T-cell (primary cell): ENCODE measurements at regions not wholly inside any gene's neighbourhood (a gene's known extent, or its start where the extent isn't known, plus 50 kb on each side); places are given as distances from the start of the nearest gene placed in this dataset.

Experiments
- ATAC-seq, 4 experiments: fragments of 200-7000 bp in 3 of 4; fragments of 150-1000 bp in 1 of 4; cut with Tn5 transposase; replicated peaks in 1 of 4; 1 replicate in 3 of 4; 2 replicates in 1 of 4; pipeline ENCODE4 v1.10.0; 2021; ENCODE audit warnings: moderate library complexity in 3 of 4, mild to moderate bottlenecking in 2 of 4, moderate number of reproducible peaks in 1 of 4
- CTCF ChIA-PET, 2 donors: fragments of 300-600 bp; sonication (Branson Sonifier 250); formaldehyde crosslinking; loops; one replicate each; lab custom pipeline; 2022; ENCODE audit warnings: antibody characterized with exemption in 2 of 2; lab: Charles Lee
- POLR2A ChIA-PET, 2 donors: fragments of 300-600 bp; sonication (Branson Sonifier 250); formaldehyde crosslinking; loops; one replicate each; lab custom pipeline; 2022; ENCODE audit warnings: antibody characterized with exemption in 2 of 2; lab: Charles Lee
- DNase-seq, 35 experiments: peaks; one replicate each; pipeline versions ENCODE4 v3.0.0 to v3.0.0-alpha.2; 2013 to 2023
- H3K27ac ChIP-seq: one replicate; pipeline ENCODE4 v1.5.1; 2013; ENCODE audit warnings: low read length
- H3K27me3 ChIP-seq, 2 experiments: replicated peaks in 1 of 2; 1 replicate in 1 of 2; 2 replicates in 1 of 2; pipeline versions ENCODE4 v1.6.1 to v1.7.0; 2013; ENCODE audit warnings: low read length in 1 of 2, mixed read lengths in 1 of 2; ENCODE audit not compliant: control insufficient read depth in 2 of 2, insufficient read depth in 2 of 2; ENCODE audit errors: extremely low read depth in 1 of 2
- H3K36me3 ChIP-seq, 2 donors: 1 replicate in 1 of 2; 2 replicates in 1 of 2; pipeline versions ENCODE4 v1.6.1 to v1.7.0; 2013; ENCODE audit warnings: low read length in 1 of 2; ENCODE audit not compliant: control insufficient read depth in 2 of 2, insufficient read depth in 1 of 2; ENCODE audit errors: extremely low read depth in 1 of 2
- H3K4me1 ChIP-seq, 2 experiments: 1 replicate in 1 of 2; 2 replicates in 1 of 2; pipeline versions ENCODE4 v1.6.1 to v1.7.0; 2013; ENCODE audit warnings: low read length in 2 of 2, mixed read lengths in 1 of 2; ENCODE audit not compliant: insufficient read depth in 2 of 2, control insufficient read depth in 1 of 2; ENCODE audit errors: extremely low read depth in 1 of 2
- H3K4me3 ChIP-seq, 2 donors: 1 replicate in 1 of 2; 2 replicates in 1 of 2; pipeline versions ENCODE4 v1.5.1 to v1.7.0; 2013; ENCODE audit warnings: mild to moderate bottlenecking in 2 of 2, low read length in 1 of 2, moderate library complexity in 1 of 2; ENCODE audit not compliant: control insufficient read depth in 1 of 2; ENCODE audit errors: extremely low read depth in 1 of 2
- H3K9me3 ChIP-seq: 2 replicates; pipeline ENCODE4 v1.7.0; 2013
- H3K27ac Mint-ChIP-seq, 2 donors: one replicate each; pipeline ENCODE4 v1.8.0; 2020 to 2021; ENCODE audit warnings: mild to moderate bottlenecking in 2 of 2, mixed read lengths in 2 of 2
- H3K27me3 Mint-ChIP-seq, 2 donors: one replicate each; pipeline ENCODE4 v1.8.0; 2021 to 2022; ENCODE audit warnings: mixed read lengths in 2 of 2
- H3K36me3 Mint-ChIP-seq: one replicate; pipeline ENCODE4 v1.8.0; 2021; ENCODE audit warnings: mixed read lengths
- H3K4me1 Mint-ChIP-seq, 3 donors: one replicate each; pipeline ENCODE4 v1.8.0; 2020 to 2022; ENCODE audit warnings: mixed read lengths in 3 of 3, mild to moderate bottlenecking in 1 of 3
- H3K4me3 Mint-ChIP-seq, 3 donors: one replicate each; pipeline ENCODE4 v1.8.0; 2020 to 2022; ENCODE audit warnings: mild to moderate bottlenecking in 3 of 3, mixed read lengths in 3 of 3, moderate library complexity in 3 of 3
- H3K9me3 Mint-ChIP-seq, 3 donors: one replicate each; pipeline ENCODE4 v1.8.0; 2020 to 2022; ENCODE audit warnings: mixed read lengths in 3 of 3
- WGBS: methylation state at CpG from one replicate; pipeline ENCODE4 v1.1.5; 2013; ENCODE audit warnings: missing lambda C conversion rate; ENCODE audit not compliant: insufficient coverage; 5-methylcytosine and 5-hydroxymethylcytosine counted together

GRCh38 chr4:167581449-167581965 lies 347.2 kb upstream of the SPOCK3 start:
- H3K27me3 ChIP-seq: no peaks in the 10 kb centered on the region
- no peak for ATAC-seq

GRCh38 chr4:167587361-167587760 lies 353.1 kb upstream of the SPOCK3 start:
- WGBS: no CpG with 5 or more reads among the region's 5 CpGs
- Histone ChIP-seq H3K27ac (no peak overlapping the region), H3K4me1 (no peaks in the 10 kb centered on the region), H3K4me3 (no peak overlapping the region), H3K36me3 (no peaks in the 10 kb centered on the region), H3K9me3 (no peaks in the 10 kb centered on the region), H3K27me3 (no peaks in the 10 kb centered on the region)
- H3K9me3 Mint-ChIP-seq: peaks cover 4 to 16% (median 11%) of the 10 kb centered on the region in 3 donors
- H3K36me3 Mint-ChIP-seq: no peaks in the 10 kb centered on the region
- no peak overlapping the region for H3K27ac Mint-ChIP-seq
- no peaks in the 10 kb centered on the region for H3K4me1 Mint-ChIP-seq
- no peak for ATAC-seq
- no peak overlapping the region for H3K4me3 Mint-ChIP-seq
- CTCF ChIA-PET: no interaction called here
- POLR2A ChIA-PET: no interaction called here
- no peak for DNase-seq
- H3K27me3 Mint-ChIP-seq: no peaks in the 10 kb centered on the region

More at GRCh38 chr4:167581449-167581965, 347.2 kb upstream of the SPOCK3 start:
- H3K4me3 Mint-ChIP-seq: no peak overlapping the region
- no peak for DNase-seq
- Histone ChIP-seq H3K4me1 (no peaks in the 10 kb centered on the region), H3K4me3 (no peak overlapping the region), H3K27ac (no peak overlapping the region), H3K9me3 (no peaks in the 10 kb centered on the region), H3K36me3 (no peaks in the 10 kb centered on the region)
- H3K36me3 Mint-ChIP-seq: no peaks in the 10 kb centered on the region
- no peaks in the 10 kb centered on the region for H3K4me1 Mint-ChIP-seq
- WGBS: 84% methylated on average over 17 of the region's 19 CpGs
- POLR2A ChIA-PET: no interaction called here
- no peak overlapping the region for H3K27ac Mint-ChIP-seq
- no peaks in the 10 kb centered on the region for H3K27me3 Mint-ChIP-seq
- H3K9me3 Mint-ChIP-seq: peaks cover 7 to 16% (median 11%) of the 10 kb centered on the region in 3 donors
- CTCF ChIA-PET: no interaction called here

DNA sequence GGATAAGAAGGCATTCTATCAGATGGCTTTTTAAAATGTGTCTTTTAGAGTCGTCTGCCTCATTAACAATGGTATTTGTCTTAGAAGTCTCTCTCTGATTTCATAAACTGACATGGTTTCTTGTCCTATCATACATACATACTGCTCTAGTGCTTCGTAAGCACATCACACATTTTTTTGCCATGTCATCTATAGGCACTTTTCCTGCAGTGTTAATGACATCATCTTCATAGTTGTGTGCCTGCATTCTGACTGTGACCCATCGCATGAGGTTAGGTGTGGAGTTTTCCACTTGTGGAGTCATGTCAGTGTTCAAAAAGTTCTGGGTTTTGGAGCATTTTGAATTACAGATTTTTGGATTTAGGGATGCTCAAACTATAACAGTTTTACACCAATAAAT lies 361.6 kb upstream of the SPOCK3 start:
- no peak for DNase-seq
- Mint-ChIP-seq H3K4me1 (no peaks in the 10 kb centered on the region), H3K27me3 (no peaks in the 10 kb centered on the region), H3K27ac (no peak overlapping the region), H3K36me3 (no peaks in the 10 kb centered on the region), H3K4me3 (no peak overlapping the region), H3K9me3 (peaks cover 0 to 4% (median 2%) of the 10 kb centered on the region in 3 donors)
- H3K4me3 ChIP-seq: no peak overlapping the region
- H3K9me3 ChIP-seq: no peaks in the 10 kb centered on the region
- POLR2A ChIA-PET: no interaction called here
- H3K36me3 ChIP-seq: no peaks in the 10 kb centered on the region
- no peak overlapping the region for H3K27ac ChIP-seq
- WGBS: no CpG with 5 or more reads among the region's 3 CpGs
- CTCF ChIA-PET: no interaction called here
- no peaks in the 10 kb centered on the region for H3K27me3 ChIP-seq
- no peaks in the 10 kb centered on the region for H3K4me1 ChIP-seq
- ATAC-seq: no peak

GRCh38 chr4:167602157-167602556 lies 367.9 kb upstream of the SPOCK3 start:
- H3K27ac ChIP-seq: no peak overlapping the region
- Mint-ChIP-seq H3K27me3 (no peaks in the 10 kb centered on the region), H3K9me3 (peaks cover 0 to 4% (median 0%) of the 10 kb centered on the region in 3 donors), H3K4me3 (no peak overlapping the region), H3K36me3 (no peaks in the 10 kb centered on the region), H3K4me1 (no peaks in the 10 kb centered on the region), H3K27ac (no peak overlapping the region)
- H3K27me3 ChIP-seq: no peaks in the 10 kb centered on the region
- no peaks in the 10 kb centered on the region for H3K9me3 ChIP-seq
- H3K4me3 ChIP-seq: no peak overlapping the region
- ChIA-PET POLR2A (no interaction called here), CTCF (interaction anchor here in 1 of 2 donors (0.7 kb wide), 1 partner anchor 1401 kb away, joined by 6 read pairs; no protein-coding TSS in a partner anchor)
- no peaks in the 10 kb centered on the region for H3K4me1 ChIP-seq
- no peak for DNase-seq
- no peak for ATAC-seq
- WGBS: no CpG with 5 or more reads among the region's 2 CpGs
- no peaks in the 10 kb centered on the region for H3K36me3 ChIP-seq

- no peaks in the 10 kb centered on the region for H3K36me3 ChIP-seq
- no peaks in the 10 kb centered on the region for H3K4me1 ChIP-seq
- Mint-ChIP-seq H3K4me3 (no peak overlapping the region), H3K27me3 (no peaks in the 10 kb centered on the region), H3K9me3 (peaks cover 0 to 13% (median 4%) of the 10 kb centered on the region in 3 donors), H3K36me3 (no peaks in the 10 kb centered on the region), H3K27ac (no peak overlapping the region), H3K4me1 (no peaks in the 10 kb centered on the region)
- ATAC-seq: no peak
- no CpG with 5 or more reads among the region's 4 CpGs for WGBS
- CTCF ChIA-PET: no interaction called here
- no peak overlapping the region for H3K4me3 ChIP-seq
- POLR2A ChIA-PET: no interaction called here
- no peak overlapping the region for H3K27ac ChIP-seq
- no peaks in the 10 kb centered on the region for H3K27me3 ChIP-seq
- DNase-seq: no peak
- no peaks in the 10 kb centered on the region for H3K9me3 ChIP-seq
Measured at GRCh38 chr4:167606551-167606950, 372.3 kb upstream of the SPOCK3 start.

DNA sequence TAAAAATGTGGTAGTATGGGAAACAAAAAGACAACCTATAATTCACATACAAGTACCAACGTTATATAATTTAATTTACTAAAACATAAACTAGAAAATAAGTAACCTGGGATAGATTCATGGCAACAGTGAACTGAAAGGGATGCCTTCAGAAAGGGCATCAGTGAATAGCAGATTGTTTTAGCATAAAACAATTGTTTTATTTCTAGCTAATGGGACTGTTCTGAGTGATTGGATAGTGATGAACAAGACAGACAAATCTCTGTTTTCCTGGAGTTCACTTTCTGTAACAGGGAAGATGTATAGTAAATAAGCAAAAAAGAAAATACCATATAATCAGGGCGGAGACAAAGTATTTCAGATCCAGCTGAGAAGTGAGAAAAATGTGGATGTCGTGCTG lies 379.1 kb upstream of the SPOCK3 start:
- Histone ChIP-seq H3K9me3 (no peaks in the 10 kb centered on the region), H3K4me3 (no peak overlapping the region), H3K4me1 (no peaks in the 10 kb centered on the region), H3K27ac (no peak overlapping the region), H3K36me3 (no peaks in the 10 kb centered on the region), H3K27me3 (no peaks in the 10 kb centered on the region)
- H3K4me1 Mint-ChIP-seq: no peaks in the 10 kb centered on the region
- ChIA-PET POLR2A (no interaction called here), CTCF (no interaction called here)
- H3K4me3 Mint-ChIP-seq: no peak overlapping the region
- H3K9me3 Mint-ChIP-seq: peaks cover 2 to 17% (median 11%) of the 10 kb centered on the region in 3 donors
- H3K27ac Mint-ChIP-seq: no peak overlapping the region
- no peak for DNase-seq
- ATAC-seq: no peak
- WGBS: no CpG with 5 or more reads among the region's 3 CpGs
- H3K36me3 Mint-ChIP-seq: no peaks in the 10 kb centered on the region
- no peaks in the 10 kb centered on the region for H3K27me3 Mint-ChIP-seq

GRCh38 chr4:167614866-167615265 lies 380.6 kb upstream of the SPOCK3 start:
- no peak for DNase-seq
- no peaks in the 10 kb centered on the region for H3K4me1 Mint-ChIP-seq
- Histone ChIP-seq H3K36me3 (no peaks in the 10 kb centered on the region), H3K27ac (no peak overlapping the region), H3K4me1 (no peaks in the 10 kb centered on the region), H3K9me3 (no peaks in the 10 kb centered on the region), H3K27me3 (no peaks in the 10 kb centered on the region), H3K4me3 (no peak overlapping the region)
- ChIA-PET POLR2A (no interaction called here), CTCF (no interaction called here)
- WGBS: 33% methylated on average over 1 of the region's 3 CpGs
- H3K4me3 Mint-ChIP-seq: no peak overlapping the region
- peaks cover 2 to 17% (median 11%) of the 10 kb centered on the region in 3 donors for H3K9me3 Mint-ChIP-seq
- no peak for ATAC-seq
- H3K36me3 Mint-ChIP-seq: no peaks in the 10 kb centered on the region
- no peak overlapping the region for H3K27ac Mint-ChIP-seq
- H3K27me3 Mint-ChIP-seq: no peaks in the 10 kb centered on the region
